ENCODE measurements at regions not wholly inside any gene's neighbourhood (a gene's known extent, or its start where the extent isn't known, plus 50 kb on each side); places are given as distances from the start of the nearest gene placed in this dataset.

- no peak for TF ChIP-seq IRF3 (IDR thresholded peaks at IDR 0.05)
- TF ChIP-seq MTA3 (IDR thresholded peaks at IDR 0.05; ENCODE audit: borderline replicate concordance, low read length) = no peak
These were observed 88.7 kb upstream of the HDAC4 start (continued) for GRCh38 chr2:239489481-239489880.

GRCh38 chr2:239488125-239488524 is 87.3 kb upstream of the HDAC4 start:
- no peak for DNase-seq (ENCODE audit: low read depth, low spot score)
- Histone ChIP-seq H2AFZ (ENCODE audit: control insufficient read depth, low read depth, low read length) (no peak overlapping the region), H3K4me3 (no peak overlapping the region), H3K4me2 (ENCODE audit: control insufficient read depth, insufficient read depth) (no peak overlapping the region), H4K20me1 (ENCODE audit: control insufficient read depth, insufficient read depth) (no peaks in the 10 kb centered on the region), H3K79me2 (ENCODE audit: control insufficient read depth, insufficient read depth, low read length) (no peaks in the 10 kb centered on the region), H3K9ac (ENCODE audit: control insufficient read depth, insufficient read depth, low read length) (no peak overlapping the region), H3K4me1 (ENCODE audit: control insufficient read depth, insufficient read depth, low read length) (no peaks in the 10 kb centered on the region), H3K9me3 (replicated peaks; ENCODE audit: control insufficient read depth, insufficient read depth, low read length) (no peaks in the 10 kb centered on the region), H3K27me3 (replicated peaks in 1 of 2; ENCODE audit: control insufficient read depth in 2 of 2, insufficient read depth in 2 of 2, low read length in 1 of 2) (no peaks in the 10 kb centered on the region; a peak in 2 of 4 replicates), H3K27ac (ENCODE audit: control insufficient read depth, insufficient read depth) (no peak overlapping the region), H3K36me3 (ENCODE audit: control insufficient read depth in 2 of 2, insufficient read depth in 2 of 2, low read length in 1 of 2) (no peaks in the 10 kb centered on the region)
- intact Hi-C loops (cut with micrococcal nuclease; ENCODE audit: unreplicated experiment) (no loop called here), in situ Hi-C loops (cut with MboI) (no loop called here)
- WGBS (ENCODE audit: insufficient coverage, insufficient replicate concordance, low lambda C conversion rate, missing lambda C conversion rate) = 15% methylated on average over 8 of the region's 8 CpGs
- FAIRE-seq = no peak
- ChIA-PET RAD21 (ENCODE audit: unreplicated experiment) (no interaction called here), POLR2A (no interaction called here), SMC1A (ENCODE audit: uncharacterized antibody, unreplicated experiment) (no interaction called here), CTCF (no interaction called here)
- no TSS peak for BruUV-seq (replicated peaks)
- no peak for ATAC-seq
- TF ChIP-seq POLR2AphosphoS2 (IDR thresholded peaks at IDR 0.05; ENCODE audit: low read depth, low read length) (no peak), SRF (IDR thresholded peaks at IDR 0.05; ENCODE audit: low read depth in 2 of 2, low read length in 2 of 2) (no peak), IKZF2 (IDR thresholded peaks at IDR 0.05) (no peak)

- Histone ChIP-seq H3K4me1 (ENCODE audit: control insufficient read depth, insufficient read depth, low read length) (no peaks in the 10 kb centered on the region), H3K9me3 (replicated peaks; ENCODE audit: control insufficient read depth, insufficient read depth, low read length) (no peaks in the 10 kb centered on the region), H3K4me2 (ENCODE audit: control insufficient read depth, insufficient read depth) (no peak overlapping the region), H4K20me1 (ENCODE audit: control insufficient read depth, insufficient read depth) (no peaks in the 10 kb centered on the region), H3K4me3 (no peak overlapping the region), H3K79me2 (ENCODE audit: control insufficient read depth, insufficient read depth, low read length) (no peaks in the 10 kb centered on the region), H2AFZ (ENCODE audit: control insufficient read depth, low read depth, low read length) (no peak overlapping the region), H3K27ac (ENCODE audit: control insufficient read depth, insufficient read depth) (no peak overlapping the region), H3K27me3 (replicated peaks in 1 of 2; ENCODE audit: control insufficient read depth in 2 of 2, insufficient read depth in 2 of 2, low read length in 1 of 2) (no peaks in the 10 kb centered on the region; a peak in 2 of 4 replicates), H3K36me3 (ENCODE audit: control insufficient read depth in 2 of 2, insufficient read depth in 2 of 2, low read length in 1 of 2) (no peaks in the 10 kb centered on the region), H3K9ac (ENCODE audit: control insufficient read depth, insufficient read depth, low read length) (no peak overlapping the region)
- in situ Hi-C loops (cut with MboI) = no loop called here
- ChIA-PET RAD21 (ENCODE audit: unreplicated experiment) (no interaction called here), SMC1A (ENCODE audit: uncharacterized antibody, unreplicated experiment) (no interaction called here), CTCF (no interaction called here), POLR2A (no interaction called here)
- TF ChIP-seq HSF1 (IDR thresholded peaks at IDR 0.05; ENCODE audit: low read depth, low read length) (no peak), HCFC1 (IDR thresholded peaks at IDR 0.05; ENCODE audit: low read length) (no peak), ATF7 (IDR thresholded peaks at IDR 0.05; ENCODE audit: low read depth) (no peak), SMARCA5 (IDR thresholded peaks at IDR 0.05) (no peak), ZNF622 (IDR thresholded peaks at IDR 0.05) (no peak), SREBF2 (IDR thresholded peaks at IDR 0.05; ENCODE audit: low read length) (no peak), KDM1A (IDR thresholded peaks at IDR 0.05; ENCODE audit: borderline replicate concordance) (no peak), PAX8 (IDR thresholded peaks at IDR 0.05) (no peak), ATF2 (IDR thresholded peaks at IDR 0.05; ENCODE audit: low read length) (no peak), ZZZ3 (IDR thresholded peaks at IDR 0.05; ENCODE audit: control insufficient read depth, insufficient read length, low read depth) (no peak), RAD51 (IDR thresholded peaks at IDR 0.05) (no peak)
- no peak for ATAC-seq
- intact Hi-C loops (cut with micrococcal nuclease; ENCODE audit: unreplicated experiment) = no loop called here
- DNase-seq (ENCODE audit: low read depth, low spot score) = no peak
- no TSS peak for BruUV-seq (replicated peaks)
- no peak for FAIRE-seq
- 5% methylated on average over 11 of the region's 11 CpGs for WGBS (ENCODE audit: insufficient coverage, insufficient replicate concordance, low lambda C conversion rate, missing lambda C conversion rate)
These were observed 86.5 kb upstream of the HDAC4 start for GRCh38 chr2:239487272-239487671.

Data from GM12878 (cell line).